Panc1 (cell line): ENCODE measurements at regions not wholly inside any gene's neighbourhood (a gene's known extent, or its start where the extent isn't known, plus 50 kb on each side); places are given as distances from the start of the nearest gene placed in this dataset.

ENCODE experiments used
- TF ChIP-seq, protein P1 (sequence below), 2 experiments: IDR thresholded peaks; 2 replicates each; pipeline ENCODE4 v1.6.1; 2011 to 2012; ENCODE audit warnings: low read depth in 2 of 2, control low read depth in 1 of 2, low read length in 1 of 2, mild to moderate bottlenecking in 1 of 2, moderate library complexity in 1 of 2; ENCODE audit not compliant: insufficient read depth in 1 of 2
- TF ChIP-seq, protein P2 (sequence below): fragments of 450-650 bp; IDR thresholded peaks from 2 replicates; pipeline ENCODE4 v1.5.1; 2017; ENCODE audit warnings: mild to moderate bottlenecking

DNA sequence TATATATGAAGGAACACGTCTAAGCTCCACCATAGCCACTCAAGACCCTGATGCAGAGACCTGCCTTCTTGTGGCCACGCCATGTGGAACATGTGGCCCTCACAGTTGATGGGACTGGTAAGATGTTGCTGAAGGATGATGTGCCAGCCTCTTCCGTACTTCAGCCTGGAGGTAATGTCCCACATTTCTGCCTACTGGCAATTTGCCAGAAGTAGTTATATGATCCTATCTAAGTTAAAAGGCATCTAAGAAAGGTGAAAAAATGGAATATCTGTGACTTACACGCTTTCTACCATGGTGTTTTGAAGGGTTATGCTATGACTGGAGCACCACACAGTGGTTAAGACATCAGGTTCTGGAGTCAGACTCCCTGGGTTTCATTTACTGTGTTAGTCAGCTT, 948.7 kb upstream of the GHITM start:
- TF ChIP-seq, protein P1, sequence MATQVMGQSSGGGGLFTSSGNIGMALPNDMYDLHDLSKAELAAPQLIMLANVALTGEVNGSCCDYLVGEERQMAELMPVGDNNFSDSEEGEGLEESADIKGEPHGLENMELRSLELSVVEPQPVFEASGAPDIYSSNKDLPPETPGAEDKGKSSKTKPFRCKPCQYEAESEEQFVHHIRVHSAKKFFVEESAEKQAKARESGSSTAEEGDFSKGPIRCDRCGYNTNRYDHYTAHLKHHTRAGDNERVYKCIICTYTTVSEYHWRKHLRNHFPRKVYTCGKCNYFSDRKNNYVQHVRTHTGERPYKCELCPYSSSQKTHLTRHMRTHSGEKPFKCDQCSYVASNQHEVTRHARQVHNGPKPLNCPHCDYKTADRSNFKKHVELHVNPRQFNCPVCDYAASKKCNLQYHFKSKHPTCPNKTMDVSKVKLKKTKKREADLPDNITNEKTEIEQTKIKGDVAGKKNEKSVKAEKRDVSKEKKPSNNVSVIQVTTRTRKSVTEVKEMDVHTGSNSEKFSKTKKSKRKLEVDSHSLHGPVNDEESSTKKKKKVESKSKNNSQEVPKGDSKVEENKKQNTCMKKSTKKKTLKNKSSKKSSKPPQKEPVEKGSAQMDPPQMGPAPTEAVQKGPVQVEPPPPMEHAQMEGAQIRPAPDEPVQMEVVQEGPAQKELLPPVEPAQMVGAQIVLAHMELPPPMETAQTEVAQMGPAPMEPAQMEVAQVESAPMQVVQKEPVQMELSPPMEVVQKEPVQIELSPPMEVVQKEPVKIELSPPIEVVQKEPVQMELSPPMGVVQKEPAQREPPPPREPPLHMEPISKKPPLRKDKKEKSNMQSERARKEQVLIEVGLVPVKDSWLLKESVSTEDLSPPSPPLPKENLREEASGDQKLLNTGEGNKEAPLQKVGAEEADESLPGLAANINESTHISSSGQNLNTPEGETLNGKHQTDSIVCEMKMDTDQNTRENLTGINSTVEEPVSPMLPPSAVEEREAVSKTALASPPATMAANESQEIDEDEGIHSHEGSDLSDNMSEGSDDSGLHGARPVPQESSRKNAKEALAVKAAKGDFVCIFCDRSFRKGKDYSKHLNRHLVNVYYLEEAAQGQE (IDR thresholded peaks at IDR 0.05; ENCODE audit: insufficient read depth in 1 of 2, low read depth in 2 of 2, low read length in 1 of 2): no peak
- TF ChIP-seq, protein P2, sequence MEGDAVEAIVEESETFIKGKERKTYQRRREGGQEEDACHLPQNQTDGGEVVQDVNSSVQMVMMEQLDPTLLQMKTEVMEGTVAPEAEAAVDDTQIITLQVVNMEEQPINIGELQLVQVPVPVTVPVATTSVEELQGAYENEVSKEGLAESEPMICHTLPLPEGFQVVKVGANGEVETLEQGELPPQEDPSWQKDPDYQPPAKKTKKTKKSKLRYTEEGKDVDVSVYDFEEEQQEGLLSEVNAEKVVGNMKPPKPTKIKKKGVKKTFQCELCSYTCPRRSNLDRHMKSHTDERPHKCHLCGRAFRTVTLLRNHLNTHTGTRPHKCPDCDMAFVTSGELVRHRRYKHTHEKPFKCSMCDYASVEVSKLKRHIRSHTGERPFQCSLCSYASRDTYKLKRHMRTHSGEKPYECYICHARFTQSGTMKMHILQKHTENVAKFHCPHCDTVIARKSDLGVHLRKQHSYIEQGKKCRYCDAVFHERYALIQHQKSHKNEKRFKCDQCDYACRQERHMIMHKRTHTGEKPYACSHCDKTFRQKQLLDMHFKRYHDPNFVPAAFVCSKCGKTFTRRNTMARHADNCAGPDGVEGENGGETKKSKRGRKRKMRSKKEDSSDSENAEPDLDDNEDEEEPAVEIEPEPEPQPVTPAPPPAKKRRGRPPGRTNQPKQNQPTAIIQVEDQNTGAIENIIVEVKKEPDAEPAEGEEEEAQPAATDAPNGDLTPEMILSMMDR: no peak
